Progenitor cell of endocrine pancreas (in vitro differentiated cells): ENCODE measurements at regions not wholly inside any gene's neighbourhood (a gene's known extent, or its start where the extent isn't known, plus 50 kb on each side); places are given as distances from the start of the nearest gene placed in this dataset.

ENCODE experiments used
- DNase-seq: peaks from one replicate; pipeline ENCODE4 v3.0.0; 2021; ENCODE audit warnings: low spot score; ENCODE audit not compliant: unreplicated experiment
- H3K27ac Mint-ChIP-seq: 2 replicates; pipeline ENCODE4 v1.8.0; 2021; ENCODE audit warnings: mild to moderate bottlenecking, moderate library complexity, mixed read lengths
- H3K27me3 Mint-ChIP-seq: 2 replicates; pipeline ENCODE4 v1.8.0; 2021; ENCODE audit warnings: mixed read lengths
- H3K36me3 Mint-ChIP-seq: 2 replicates; pipeline ENCODE4 v1.8.0; 2022; ENCODE audit warnings: mixed read lengths; ENCODE audit not compliant: insufficient read depth
- H3K4me1 Mint-ChIP-seq: 2 replicates; pipeline ENCODE4 v1.8.0; 2021; ENCODE audit warnings: low read depth, mixed read lengths
- H3K4me3 Mint-ChIP-seq: 2 replicates; pipeline ENCODE4 v1.8.0; 2021; ENCODE audit warnings: low read depth, mild to moderate bottlenecking, moderate library complexity, mixed read lengths
- H3K9me3 Mint-ChIP-seq: 2 replicates; pipeline ENCODE4 v1.8.0; 2021; ENCODE audit warnings: low read depth, mixed read lengths
- CTCF ChIP-seq: fragments of 200-600 bp; sonication (generic); IDR thresholded peaks from one replicate; pipeline ENCODE4 v1.5.0; 2021; ENCODE audit warnings: antibody characterized with exemption, mild to moderate bottlenecking; ENCODE audit not compliant: unreplicated experiment

GRCh38 chr3:71900057-71900456 is 115.1 kb upstream of the PROK2 start:
- H3K4me1 Mint-ChIP-seq = peaks cover 8% of the 10 kb centered on the region
- no peaks in the 10 kb centered on the region for H3K9me3 Mint-ChIP-seq
- no peak for TF ChIP-seq CTCF
- no peak for DNase-seq
- H3K27me3 Mint-ChIP-seq = peaks cover 15% of the 10 kb centered on the region
- H3K27ac Mint-ChIP-seq = no peak overlapping the region
- no peak overlapping the region for H3K4me3 Mint-ChIP-seq
- H3K36me3 Mint-ChIP-seq = no peaks in the 10 kb centered on the region

GRCh38 chr3:71896751-71897150 is 111.8 kb upstream of the PROK2 start:
- H3K4me3 Mint-ChIP-seq = no peak overlapping the region
- DNase-seq = no peak
- peaks cover 12% of the 10 kb centered on the region for H3K27me3 Mint-ChIP-seq
- no peak overlapping the region for H3K27ac Mint-ChIP-seq
- TF ChIP-seq CTCF = no peak
- peaks cover 3% of the 10 kb centered on the region for H3K4me1 Mint-ChIP-seq
- H3K9me3 Mint-ChIP-seq = no peaks in the 10 kb centered on the region
- H3K36me3 Mint-ChIP-seq = no peaks in the 10 kb centered on the region

GRCh38 chr3:71893702-71894479 is 108.9 kb upstream of the PROK2 start:
- Mint-ChIP-seq H3K36me3 (no peaks in the 10 kb centered on the region), H3K27me3 (peaks cover 12% of the 10 kb centered on the region), H3K4me1 (peaks cover 3% of the 10 kb centered on the region), H3K4me3 (no peak overlapping the region), H3K27ac (no peak overlapping the region), H3K9me3 (no peaks in the 10 kb centered on the region)
- TF ChIP-seq CTCF = no peak
- DNase-seq = no peak

GRCh38 chr3:71893122-71893521 is 108.2 kb upstream of the PROK2 start:
- no peak for TF ChIP-seq CTCF
- H3K27me3 Mint-ChIP-seq = peaks cover 17% of the 10 kb centered on the region
- no peaks in the 10 kb centered on the region for H3K9me3 Mint-ChIP-seq
- H3K27ac Mint-ChIP-seq = no peak overlapping the region
- no peaks in the 10 kb centered on the region for H3K36me3 Mint-ChIP-seq
- no peak for DNase-seq
- peaks cover 3% of the 10 kb centered on the region for H3K4me1 Mint-ChIP-seq
- H3K4me3 Mint-ChIP-seq = no peak overlapping the region

GRCh38 chr3:71891483-71891882 is 106.5 kb upstream of the PROK2 start:
- H3K4me3 Mint-ChIP-seq = no peak overlapping the region
- no peak for DNase-seq
- H3K9me3 Mint-ChIP-seq = no peaks in the 10 kb centered on the region
- H3K36me3 Mint-ChIP-seq = no peaks in the 10 kb centered on the region
- TF ChIP-seq CTCF = no peak
- peaks cover 3% of the 10 kb centered on the region for H3K4me1 Mint-ChIP-seq
- peaks cover 12% of the 10 kb centered on the region for H3K27me3 Mint-ChIP-seq
- no peak overlapping the region for H3K27ac Mint-ChIP-seq
